ENCODE measurements at regions not wholly inside any gene's neighbourhood (a gene's known extent, or its start where the extent isn't known, plus 50 kb on each side); places are given as distances from the start of the nearest gene placed in this dataset.
A peak's percentile ranks its signal among the peaks of the same experiment; 100 is the strongest.

- H2AFZ ChIP-seq (ENCODE audit: low read length, unreplicated experiment): no peak overlapping the region
- no peaks in the 10 kb centered on the region for H3K27me3 ChIP-seq (ENCODE audit: insufficient read depth, low read length)
- peaks cover 15% of the 10 kb centered on the region for H3K4me1 ChIP-seq (ENCODE audit: control insufficient read depth, insufficient read depth, low read length, unreplicated experiment)
- H3K79me2 ChIP-seq (ENCODE audit: control insufficient read depth, insufficient read depth, low read length, unreplicated experiment): no peaks in the 10 kb centered on the region
- no peaks in the 10 kb centered on the region for H3K36me3 ChIP-seq (ENCODE audit: insufficient read depth, low read length)
- H3K4me3 ChIP-seq (ENCODE audit: low read depth, low read length): 0 out of 2 replicates have a peak overlapping the region, but pooled peaks have one; percentile 23
- peak overlapping the region; percentile 30 for H3K27ac ChIP-seq (ENCODE audit: low read depth, low read length)
These were observed 261.6 kb downstream of the SLITRK1 start for GRCh38 chr13:83620530-83621220.

GRCh38 chr13:83618966-83619365 lies 263.3 kb downstream of the SLITRK1 start:
- H3K36me3 ChIP-seq (ENCODE audit: insufficient read depth, low read length): no peaks in the 10 kb centered on the region
- H2AFZ ChIP-seq (ENCODE audit: low read length, unreplicated experiment): no peak overlapping the region
- H3K4me3 ChIP-seq (ENCODE audit: low read depth, low read length): no peak overlapping the region
- H3K4me1 ChIP-seq (ENCODE audit: control insufficient read depth, insufficient read depth, low read length, unreplicated experiment): peaks cover 15% of the 10 kb centered on the region
- no peaks in the 10 kb centered on the region for H3K79me2 ChIP-seq (ENCODE audit: control insufficient read depth, insufficient read depth, low read length, unreplicated experiment)
- H3K27ac ChIP-seq (ENCODE audit: low read depth, low read length): no peak overlapping the region
- H3K27me3 ChIP-seq (ENCODE audit: insufficient read depth, low read length): no peaks in the 10 kb centered on the region

DNA sequence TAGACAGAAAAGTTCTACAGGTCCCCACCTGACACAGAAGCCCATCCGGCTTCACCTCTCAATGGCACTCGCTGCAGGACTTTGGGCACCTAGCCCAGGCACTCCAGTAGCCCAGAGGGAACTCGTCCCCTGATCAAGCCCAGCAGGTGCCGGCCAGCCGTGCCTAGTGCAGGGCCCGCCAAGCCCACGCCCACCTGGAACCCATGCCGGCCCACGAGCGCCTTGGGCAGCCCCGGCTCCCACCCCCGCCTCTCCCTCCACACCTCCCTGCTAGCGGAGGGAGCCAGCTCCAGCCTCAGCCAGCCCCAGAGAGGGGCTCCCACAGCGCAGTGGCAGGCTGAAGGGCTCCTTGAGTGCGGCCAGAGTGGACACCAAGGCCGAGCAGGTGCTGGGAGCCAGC lies 268.8 kb downstream of the SLITRK1 start:
- no peak overlapping the region for H2AFZ ChIP-seq (ENCODE audit: low read length, unreplicated experiment)
- H3K27ac ChIP-seq (ENCODE audit: low read depth, low read length): no peak overlapping the region
- no peak overlapping the region for H3K4me3 ChIP-seq (ENCODE audit: low read depth, low read length)
- no peaks in the 10 kb centered on the region for H3K36me3 ChIP-seq (ENCODE audit: insufficient read depth, low read length)
- H3K79me2 ChIP-seq (ENCODE audit: control insufficient read depth, insufficient read depth, low read length, unreplicated experiment): no peaks in the 10 kb centered on the region
- peaks cover under 1% of the 10 kb centered on the region for H3K4me1 ChIP-seq (ENCODE audit: control insufficient read depth, insufficient read depth, low read length, unreplicated experiment)
- H3K27me3 ChIP-seq (ENCODE audit: insufficient read depth, low read length): no peaks in the 10 kb centered on the region

DNA sequence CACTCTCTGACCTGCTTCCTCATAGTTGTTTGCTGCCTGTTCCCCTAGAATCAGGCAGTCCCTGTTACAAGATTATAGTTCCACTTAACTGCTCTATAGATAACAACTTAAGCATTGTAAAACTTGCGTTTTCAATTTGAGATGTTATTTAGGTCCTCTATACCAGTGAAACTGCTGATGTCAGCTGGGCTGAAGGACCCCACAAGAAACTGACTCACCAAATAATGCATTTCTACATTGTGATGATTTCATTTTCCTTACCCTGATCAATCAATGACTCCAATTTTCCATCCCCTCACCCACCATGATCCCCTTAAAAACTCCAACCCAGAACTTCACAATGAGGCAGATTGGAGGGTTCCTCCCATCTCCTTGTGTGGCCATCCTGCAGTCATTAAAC lies 280.7 kb downstream of the SLITRK1 start:
- Histone ChIP-seq H3K4me1 (ENCODE audit: control insufficient read depth, insufficient read depth, low read length, unreplicated experiment) (no peaks in the 10 kb centered on the region), H2AFZ (ENCODE audit: low read length, unreplicated experiment) (no peak overlapping the region), H3K4me3 (ENCODE audit: low read depth, low read length) (no peak overlapping the region), H3K79me2 (ENCODE audit: control insufficient read depth, insufficient read depth, low read length, unreplicated experiment) (no peaks in the 10 kb centered on the region), H3K27ac (ENCODE audit: low read depth, low read length) (no peak overlapping the region), H3K36me3 (ENCODE audit: insufficient read depth, low read length) (no peaks in the 10 kb centered on the region), H3K27me3 (ENCODE audit: insufficient read depth, low read length) (no peaks in the 10 kb centered on the region)

DNA sequence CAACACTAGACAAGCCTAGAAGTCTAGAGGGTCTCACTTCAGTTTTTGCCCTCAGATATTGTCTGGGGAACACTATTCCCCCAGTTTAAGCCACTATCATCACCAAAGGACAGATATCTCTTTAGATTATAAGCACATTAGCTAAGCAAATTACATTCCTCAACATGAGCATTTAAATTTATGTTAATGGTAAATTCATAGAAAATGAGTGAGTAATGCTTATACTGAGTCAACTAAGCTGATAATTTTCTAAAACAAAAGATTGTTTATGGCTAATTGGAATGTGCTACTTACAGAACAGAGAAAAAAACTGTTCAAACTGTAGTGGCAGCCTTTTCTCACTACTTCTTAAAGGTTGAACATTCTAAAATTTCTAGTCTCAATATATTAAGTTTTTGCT lies 290.2 kb downstream of the SLITRK1 start:
- Histone ChIP-seq H3K4me1 (ENCODE audit: control insufficient read depth, insufficient read depth, low read length, unreplicated experiment) (no peaks in the 10 kb centered on the region), H2AFZ (ENCODE audit: low read length, unreplicated experiment) (no peak overlapping the region), H3K27ac (ENCODE audit: low read depth, low read length) (no peak overlapping the region), H3K36me3 (ENCODE audit: insufficient read depth, low read length) (no peaks in the 10 kb centered on the region), H3K79me2 (ENCODE audit: control insufficient read depth, insufficient read depth, low read length, unreplicated experiment) (no peaks in the 10 kb centered on the region), H3K27me3 (ENCODE audit: insufficient read depth, low read length) (no peaks in the 10 kb centered on the region), H3K4me3 (ENCODE audit: low read depth, low read length) (no peak overlapping the region)

DNA sequence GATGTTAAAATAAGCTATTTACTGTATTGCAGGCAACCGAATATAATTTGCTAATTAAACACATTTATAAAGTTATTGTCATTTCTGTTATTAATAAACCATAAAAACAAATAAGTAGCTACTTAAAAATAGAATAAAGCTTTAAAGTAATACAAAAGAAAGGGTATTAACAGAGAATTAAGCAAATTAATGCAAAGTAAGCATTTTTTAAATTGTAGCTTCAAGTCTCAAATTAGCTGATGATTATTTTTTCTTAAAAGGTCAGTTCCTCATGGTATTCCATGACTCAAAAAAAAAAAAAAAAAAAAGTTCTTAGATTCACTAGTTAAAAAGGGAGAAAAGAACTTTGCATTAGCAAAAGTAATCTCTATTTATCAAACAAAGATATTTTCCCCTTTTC lies 292.5 kb downstream of the SLITRK1 start:
- Histone ChIP-seq H3K27me3 (ENCODE audit: insufficient read depth, low read length) (no peaks in the 10 kb centered on the region), H3K79me2 (ENCODE audit: control insufficient read depth, insufficient read depth, low read length, unreplicated experiment) (no peaks in the 10 kb centered on the region), H3K4me3 (ENCODE audit: low read depth, low read length) (no peak overlapping the region), H3K4me1 (ENCODE audit: control insufficient read depth, insufficient read depth, low read length, unreplicated experiment) (no peaks in the 10 kb centered on the region), H2AFZ (ENCODE audit: low read length, unreplicated experiment) (no peak overlapping the region), H3K36me3 (ENCODE audit: insufficient read depth, low read length) (no peaks in the 10 kb centered on the region), H3K27ac (ENCODE audit: low read depth, low read length) (no peak overlapping the region)

DNA sequence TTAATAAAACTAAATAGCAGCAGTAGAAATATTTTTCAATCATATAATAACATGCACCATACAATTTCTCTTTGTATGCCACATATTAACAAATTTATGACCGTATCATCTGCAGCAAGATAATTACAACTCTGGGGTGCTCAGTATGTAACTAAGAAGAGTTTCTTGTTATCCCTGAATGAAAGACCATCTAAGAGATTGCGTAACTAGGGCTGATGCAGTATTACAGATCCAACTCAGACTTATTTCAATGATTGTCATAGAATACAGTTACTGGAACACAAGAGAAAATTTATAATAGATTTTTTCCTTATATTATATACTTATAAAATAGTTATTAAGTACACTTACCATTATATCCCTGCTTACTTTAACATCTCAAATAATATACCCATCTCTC lies 305.1 kb downstream of the SLITRK1 start:
- H3K27ac ChIP-seq (ENCODE audit: low read depth, low read length): no peak overlapping the region
- H3K4me3 ChIP-seq (ENCODE audit: low read depth, low read length): no peak overlapping the region
- H3K36me3 ChIP-seq (ENCODE audit: insufficient read depth, low read length): no peaks in the 10 kb centered on the region
- no peaks in the 10 kb centered on the region for H3K27me3 ChIP-seq (ENCODE audit: insufficient read depth, low read length)
- no peaks in the 10 kb centered on the region for H3K79me2 ChIP-seq (ENCODE audit: control insufficient read depth, insufficient read depth, low read length, unreplicated experiment)
- no peak overlapping the region for H2AFZ ChIP-seq (ENCODE audit: low read length, unreplicated experiment)
- no peaks in the 10 kb centered on the region for H3K4me1 ChIP-seq (ENCODE audit: control insufficient read depth, insufficient read depth, low read length, unreplicated experiment)

- H3K4me1 ChIP-seq (ENCODE audit: control insufficient read depth, insufficient read depth, low read length, unreplicated experiment): no peaks in the 10 kb centered on the region
- H3K79me2 ChIP-seq (ENCODE audit: control insufficient read depth, insufficient read depth, low read length, unreplicated experiment): no peaks in the 10 kb centered on the region
- no peaks in the 10 kb centered on the region for H3K36me3 ChIP-seq (ENCODE audit: insufficient read depth, low read length)
- no peak overlapping the region for H2AFZ ChIP-seq (ENCODE audit: low read length, unreplicated experiment)
- no peak overlapping the region for H3K27ac ChIP-seq (ENCODE audit: low read depth, low read length)
- no peak overlapping the region for H3K4me3 ChIP-seq (ENCODE audit: low read depth, low read length)
- H3K27me3 ChIP-seq (ENCODE audit: insufficient read depth, low read length): no peaks in the 10 kb centered on the region
These were observed 314.3 kb downstream of the SLITRK1 start for GRCh38 chr13:83568019-83568418.

DNA sequence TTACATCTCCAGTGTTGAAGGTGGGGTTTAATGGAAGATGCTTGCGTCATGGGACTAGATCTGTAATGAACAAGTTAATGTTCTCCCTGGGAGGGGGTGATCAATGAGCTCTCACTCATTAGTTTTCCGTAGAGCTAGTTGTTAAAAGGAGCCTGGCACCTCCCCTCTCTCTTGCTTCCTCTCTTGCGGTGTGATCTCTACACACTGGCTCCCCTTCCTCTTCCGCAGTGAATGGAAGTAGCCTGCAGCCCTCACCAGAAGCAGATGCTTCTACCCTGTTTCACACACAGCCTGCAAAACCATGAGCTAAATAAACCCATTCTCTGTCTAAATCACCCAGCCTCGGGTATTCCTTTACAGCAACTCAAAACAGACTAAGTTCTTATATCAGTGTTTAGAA lies 318.8 kb downstream of the SLITRK1 start:
- H3K79me2 ChIP-seq (ENCODE audit: control insufficient read depth, insufficient read depth, low read length, unreplicated experiment): no peaks in the 10 kb centered on the region
- no peak overlapping the region for H3K27ac ChIP-seq (ENCODE audit: low read depth, low read length)
- H3K27me3 ChIP-seq (ENCODE audit: insufficient read depth, low read length): no peaks in the 10 kb centered on the region
- no peaks in the 10 kb centered on the region for H3K4me1 ChIP-seq (ENCODE audit: control insufficient read depth, insufficient read depth, low read length, unreplicated experiment)
- no peak overlapping the region for H3K4me3 ChIP-seq (ENCODE audit: low read depth, low read length)
- no peak overlapping the region for H2AFZ ChIP-seq (ENCODE audit: low read length, unreplicated experiment)
- H3K36me3 ChIP-seq (ENCODE audit: insufficient read depth, low read length): no peaks in the 10 kb centered on the region

GRCh38 chr13:83557845-83558244 lies 324.4 kb downstream of the SLITRK1 start:
- Histone ChIP-seq H3K27me3 (ENCODE audit: insufficient read depth, low read length) (no peaks in the 10 kb centered on the region), H3K4me1 (ENCODE audit: control insufficient read depth, insufficient read depth, low read length, unreplicated experiment) (peaks cover 5% of the 10 kb centered on the region), H3K27ac (ENCODE audit: low read depth, low read length) (no peak overlapping the region), H3K36me3 (ENCODE audit: insufficient read depth, low read length) (no peaks in the 10 kb centered on the region), H3K79me2 (ENCODE audit: control insufficient read depth, insufficient read depth, low read length, unreplicated experiment) (no peaks in the 10 kb centered on the region), H3K4me3 (ENCODE audit: low read depth, low read length) (no peak overlapping the region), H2AFZ (ENCODE audit: low read length, unreplicated experiment) (no peak overlapping the region)

DNA sequence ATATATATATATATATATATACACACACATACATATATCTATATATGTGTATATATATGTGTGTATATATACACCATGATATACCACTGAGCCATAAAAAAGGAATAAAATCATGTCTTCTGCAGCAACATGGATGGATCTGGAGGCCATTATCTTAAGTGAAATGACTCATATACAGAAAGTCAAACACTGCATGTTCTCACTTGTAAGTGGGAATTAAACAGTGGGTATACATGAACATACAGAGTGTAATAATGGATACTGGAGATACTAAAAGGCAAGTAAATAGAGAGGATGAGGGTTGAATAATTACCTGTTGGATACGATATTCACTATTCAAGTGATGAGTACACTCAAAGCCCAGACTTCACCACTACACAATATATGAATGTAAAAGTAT lies 332.6 kb downstream of the SLITRK1 start:
- no peaks in the 10 kb centered on the region for H3K4me1 ChIP-seq (ENCODE audit: control insufficient read depth, insufficient read depth, low read length, unreplicated experiment)
- no peak overlapping the region for H3K27ac ChIP-seq (ENCODE audit: low read depth, low read length)
- no peak overlapping the region for H2AFZ ChIP-seq (ENCODE audit: low read length, unreplicated experiment)
- H3K79me2 ChIP-seq (ENCODE audit: control insufficient read depth, insufficient read depth, low read length, unreplicated experiment): no peaks in the 10 kb centered on the region
- H3K36me3 ChIP-seq (ENCODE audit: insufficient read depth, low read length): no peaks in the 10 kb centered on the region
- H3K27me3 ChIP-seq (ENCODE audit: insufficient read depth, low read length): no peaks in the 10 kb centered on the region
- H3K4me3 ChIP-seq (ENCODE audit: low read depth, low read length): no peak overlapping the region

Data from ACC112 (cell line).